ENCODE measurements at regions not wholly inside any gene's neighbourhood (a gene's known extent, or its start where the extent isn't known, plus 50 kb on each side); places are given as distances from the start of the nearest gene placed in this dataset.

GRCh38 chr21:28261298-28261697 lies 731.4 kb downstream of the LTN1 start:
- no peaks in the 10 kb centered on the region for H3K9me3 ChIP-seq (ENCODE audit: control extremely low read depth in 1 of 3, control insufficient read depth in 2 of 3, insufficient read depth in 1 of 3, low read length in 2 of 3)
- Mint-ChIP-seq H3K4me3 (no peak overlapping the region), H3K27me3 (no peaks in the 10 kb centered on the region), H3K27ac (no peak overlapping the region), H3K9me3 (ENCODE audit: insufficient read depth) (no peaks in the 10 kb centered on the region), H3K4me1 (no peaks in the 10 kb centered on the region)
- ATAC-seq (ENCODE audit: low read depth) (no peak), DNase-seq (no peak)
- H3K4me3 ChIP-seq (ENCODE audit: control extremely low read depth in 1 of 5, extremely low read depth in 1 of 5, insufficient read depth in 1 of 5, low read depth in 2 of 5, low read length in 4 of 5) = no peak overlapping the region
- intact Hi-C loops (cut with micrococcal nuclease) = no loop called here
- no peaks in the 10 kb centered on the region for H3K79me2 ChIP-seq (ENCODE audit: control insufficient read depth, insufficient read depth, low read length)
- H4K20me1 ChIP-seq (ENCODE audit: control insufficient read depth, insufficient read depth, low read length, poor library complexity, severe bottlenecking) = no peaks in the 10 kb centered on the region
- ChIA-PET POLR2A (no interaction called here), CTCF (no interaction called here)
- TF ChIP-seq, protein P1, sequence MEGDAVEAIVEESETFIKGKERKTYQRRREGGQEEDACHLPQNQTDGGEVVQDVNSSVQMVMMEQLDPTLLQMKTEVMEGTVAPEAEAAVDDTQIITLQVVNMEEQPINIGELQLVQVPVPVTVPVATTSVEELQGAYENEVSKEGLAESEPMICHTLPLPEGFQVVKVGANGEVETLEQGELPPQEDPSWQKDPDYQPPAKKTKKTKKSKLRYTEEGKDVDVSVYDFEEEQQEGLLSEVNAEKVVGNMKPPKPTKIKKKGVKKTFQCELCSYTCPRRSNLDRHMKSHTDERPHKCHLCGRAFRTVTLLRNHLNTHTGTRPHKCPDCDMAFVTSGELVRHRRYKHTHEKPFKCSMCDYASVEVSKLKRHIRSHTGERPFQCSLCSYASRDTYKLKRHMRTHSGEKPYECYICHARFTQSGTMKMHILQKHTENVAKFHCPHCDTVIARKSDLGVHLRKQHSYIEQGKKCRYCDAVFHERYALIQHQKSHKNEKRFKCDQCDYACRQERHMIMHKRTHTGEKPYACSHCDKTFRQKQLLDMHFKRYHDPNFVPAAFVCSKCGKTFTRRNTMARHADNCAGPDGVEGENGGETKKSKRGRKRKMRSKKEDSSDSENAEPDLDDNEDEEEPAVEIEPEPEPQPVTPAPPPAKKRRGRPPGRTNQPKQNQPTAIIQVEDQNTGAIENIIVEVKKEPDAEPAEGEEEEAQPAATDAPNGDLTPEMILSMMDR (IDR thresholded peaks at IDR 0.05) = no peak
- no peak for TF ChIP-seq EZH2 (IDR thresholded peaks at IDR 0.05; ENCODE audit: borderline replicate concordance, insufficient read depth, low read depth, low read length, poor library complexity, severe bottlenecking)
- H3K27ac ChIP-seq (ENCODE audit: low read length in 2 of 2) = no peak overlapping the region
- H3K9ac ChIP-seq (ENCODE audit: low read length) = no peak overlapping the region
- H3K27me3 ChIP-seq (replicated peaks in 1 of 4; ENCODE audit: control extremely low read depth in 1 of 4, control insufficient read depth in 3 of 4, insufficient read depth in 4 of 4, low read length in 3 of 4) = no peaks in the 10 kb centered on the region
- H3K36me3 ChIP-seq (replicated peaks in 1 of 2; ENCODE audit: control extremely low read depth in 1 of 2, control insufficient read depth in 1 of 2, extremely low read depth in 1 of 2, insufficient read depth in 2 of 2, low read length in 1 of 2) = no peaks in the 10 kb centered on the region
- no peak overlapping the region for H3K4me2 ChIP-seq (replicated peaks; ENCODE audit: low read depth, low read length, poor library complexity, severe bottlenecking)
- WGBS (ENCODE audit: insufficient coverage) = no CpG with 5 or more reads among the region's 1 CpG
- H3K4me1 ChIP-seq (ENCODE audit: control insufficient read depth in 2 of 2, insufficient read depth in 2 of 2, low read length in 2 of 2) = no peaks in the 10 kb centered on the region
- no peak overlapping the region for H2AFZ ChIP-seq (ENCODE audit: insufficient read depth, low read depth, low read length, poor library complexity, severe bottlenecking)

- Histone ChIP-seq H3K9me3 (ENCODE audit: control extremely low read depth in 1 of 3, control insufficient read depth in 2 of 3, insufficient read depth in 1 of 3, low read length in 2 of 3) (no peaks in the 10 kb centered on the region), H3K27ac (ENCODE audit: low read length in 2 of 2) (no peak overlapping the region), H4K20me1 (ENCODE audit: control insufficient read depth, insufficient read depth, low read length, poor library complexity, severe bottlenecking) (no peaks in the 10 kb centered on the region), H3K4me3 (ENCODE audit: control extremely low read depth in 1 of 5, extremely low read depth in 1 of 5, insufficient read depth in 1 of 5, low read depth in 2 of 5, low read length in 4 of 5) (no peak overlapping the region), H3K9ac (ENCODE audit: low read length) (no peak overlapping the region), H3K27me3 (replicated peaks in 1 of 4; ENCODE audit: control extremely low read depth in 1 of 4, control insufficient read depth in 3 of 4, insufficient read depth in 4 of 4, low read length in 3 of 4) (no peaks in the 10 kb centered on the region), H3K4me2 (replicated peaks; ENCODE audit: low read depth, low read length, poor library complexity, severe bottlenecking) (no peak overlapping the region), H2AFZ (ENCODE audit: insufficient read depth, low read depth, low read length, poor library complexity, severe bottlenecking) (no peak overlapping the region), H3K79me2 (ENCODE audit: control insufficient read depth, insufficient read depth, low read length) (no peaks in the 10 kb centered on the region), H3K4me1 (ENCODE audit: control insufficient read depth in 2 of 2, insufficient read depth in 2 of 2, low read length in 2 of 2) (no peaks in the 10 kb centered on the region), H3K36me3 (replicated peaks in 1 of 2; ENCODE audit: control extremely low read depth in 1 of 2, control insufficient read depth in 1 of 2, extremely low read depth in 1 of 2, insufficient read depth in 2 of 2, low read length in 1 of 2) (no peaks in the 10 kb centered on the region)
- 50% methylated on average over 1 of the region's 3 CpGs for WGBS (ENCODE audit: insufficient coverage)
- TF ChIP-seq EZH2 (IDR thresholded peaks at IDR 0.05; ENCODE audit: borderline replicate concordance, insufficient read depth, low read depth, low read length, poor library complexity, severe bottlenecking) = no peak
- TF ChIP-seq, protein P1 (IDR thresholded peaks at IDR 0.05) = no peak
- Mint-ChIP-seq H3K27me3 (no peaks in the 10 kb centered on the region), H3K4me3 (no peak overlapping the region), H3K27ac (no peak overlapping the region), H3K4me1 (no peaks in the 10 kb centered on the region), H3K9me3 (ENCODE audit: insufficient read depth) (no peaks in the 10 kb centered on the region)
- ChIA-PET POLR2A (no interaction called here), CTCF (no interaction called here)
- no peak for ATAC-seq (ENCODE audit: low read depth)
- no peak for DNase-seq
- intact Hi-C loops (cut with micrococcal nuclease) = no loop called here
Measured at GRCh38 chr21:28257276-28257675, 735.4 kb downstream of the LTN1 start.
